ENCODE measurements at regions not wholly inside any gene's neighbourhood (a gene's known extent, or its start where the extent isn't known, plus 50 kb on each side); places are given as distances from the start of the nearest gene placed in this dataset.

DNA sequence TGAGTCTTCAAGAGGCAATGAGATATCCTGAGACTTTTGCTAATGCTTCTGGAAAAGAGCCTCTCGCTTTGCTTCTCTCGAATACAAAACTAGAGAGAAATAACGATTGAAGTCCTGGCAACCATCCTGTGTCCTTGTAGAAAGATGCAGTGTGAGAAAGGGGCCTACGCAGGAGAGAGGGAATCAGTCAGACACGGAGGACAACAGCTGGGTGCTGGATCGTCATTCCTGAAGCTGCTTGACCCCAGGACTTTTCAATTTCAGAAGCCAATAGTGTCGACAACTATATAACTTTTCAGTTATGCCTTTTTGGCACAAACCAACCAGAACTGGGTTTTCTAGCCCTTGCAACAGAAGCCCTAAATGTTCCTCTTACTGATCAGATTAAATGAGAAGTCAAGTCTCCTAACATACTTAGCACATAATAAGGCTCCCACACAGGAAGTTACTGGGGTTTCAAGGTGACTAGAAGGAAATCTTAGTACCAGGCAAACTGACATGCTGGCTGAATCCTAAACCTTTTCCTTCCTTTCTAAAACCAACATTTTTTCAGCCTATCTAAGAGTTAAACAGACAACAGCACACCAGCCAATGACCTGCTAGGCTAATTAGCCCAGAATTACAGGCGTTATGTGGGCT lies 755.6 kb downstream of the MED13L start:
- Histone ChIP-seq H3K9me2 (ENCODE audit: insufficient read depth) (no peaks in the 10 kb centered on the region), H3K27ac (ENCODE audit: low read depth, low read length) (no peak overlapping the region), H3K4me1 (ENCODE audit: control insufficient read depth in 1 of 2, insufficient read depth in 2 of 2, low read length in 2 of 2) (no peaks in the 10 kb centered on the region), H3K79me2 (ENCODE audit: insufficient read depth, low read length) (no peaks in the 10 kb centered on the region), H3K4me2 (ENCODE audit: low read length) (no peak overlapping the region), H3K9ac (ENCODE audit: low read length) (no peak overlapping the region), H3K36me3 (ENCODE audit: control insufficient read depth in 1 of 2, insufficient read depth in 2 of 2, low read length in 2 of 2) (no peaks in the 10 kb centered on the region), H4K20me1 (ENCODE audit: insufficient read depth) (no peaks in the 10 kb centered on the region), H3K27me3 (ENCODE audit: insufficient read depth, low read length) (no peaks in the 10 kb centered on the region), H2AFZ (ENCODE audit: low read depth, low read length, poor library complexity, severe bottlenecking) (no peak overlapping the region), H3K9me3 (ENCODE audit: control insufficient read depth in 1 of 2, insufficient read depth in 1 of 2, low read depth in 1 of 2, low read length in 2 of 2) (no peaks in the 10 kb centered on the region), H3K4me3 (replicated peaks in 1 of 2; ENCODE audit: low read depth in 1 of 2, low read length in 2 of 2) (no peak overlapping the region)
- RAD21 ChIA-PET (ENCODE audit: low non-redundant PET in 1 of 2, low total read pairs in 2 of 2, uncharacterized antibody in 2 of 2, unreplicated experiment in 2 of 2): no interaction called here
- intact Hi-C loops (cut with micrococcal nuclease): no loop called here
- POLR2A ChIA-PET: no interaction called here
- DNase-seq (ENCODE audit: low read depth, low spot score): no peak
- CTCF ChIA-PET: no interaction called here
- ATAC-seq: no peak
- no TSS peak for BruUV-seq (replicated peaks)
- TF ChIP-seq POLR2AphosphoS5 (IDR thresholded peaks at IDR 0.05; ENCODE audit: low read depth, low read length): no peak

- H3K79me2 ChIP-seq (ENCODE audit: insufficient read depth, low read length): no peaks in the 10 kb centered on the region
- no peaks in the 10 kb centered on the region for H3K9me2 ChIP-seq (ENCODE audit: insufficient read depth)
- H3K9me3 ChIP-seq (ENCODE audit: control insufficient read depth in 1 of 2, insufficient read depth in 1 of 2, low read depth in 1 of 2, low read length in 2 of 2): no peaks in the 10 kb centered on the region
- H3K4me3 ChIP-seq (replicated peaks in 1 of 2; ENCODE audit: low read depth in 1 of 2, low read length in 2 of 2): no peak overlapping the region
- no TSS peak for BruUV-seq (replicated peaks)
- TF ChIP-seq EGR1 (IDR thresholded peaks at IDR 0.05; ENCODE audit: low read depth): no peak
- intact Hi-C loops (cut with micrococcal nuclease): no loop called here
- ChIA-PET RAD21 (ENCODE audit: low non-redundant PET in 1 of 2, low total read pairs in 2 of 2, uncharacterized antibody in 2 of 2, unreplicated experiment in 2 of 2) (no interaction called here), CTCF (no interaction called here), POLR2A (no interaction called here)
- DNase-seq (ENCODE audit: low read depth, low spot score) (no peak), ATAC-seq (no peak)
- H4K20me1 ChIP-seq (ENCODE audit: insufficient read depth): no peaks in the 10 kb centered on the region
- H3K4me1 ChIP-seq (ENCODE audit: control insufficient read depth in 1 of 2, insufficient read depth in 2 of 2, low read length in 2 of 2): no peaks in the 10 kb centered on the region
- H2AFZ ChIP-seq (ENCODE audit: low read depth, low read length, poor library complexity, severe bottlenecking): no peak overlapping the region
- no peak overlapping the region for H3K9ac ChIP-seq (ENCODE audit: low read length)
- no peak overlapping the region for H3K4me2 ChIP-seq (ENCODE audit: low read length)
- no peaks in the 10 kb centered on the region for H3K36me3 ChIP-seq (ENCODE audit: control insufficient read depth in 1 of 2, insufficient read depth in 2 of 2, low read length in 2 of 2)
- H3K27me3 ChIP-seq (ENCODE audit: insufficient read depth, low read length): no peaks in the 10 kb centered on the region
- H3K27ac ChIP-seq (ENCODE audit: low read depth, low read length): no peak overlapping the region
Measured at GRCh38 chr12:115519887-115520286, 757.6 kb downstream of the MED13L start.

DNA sequence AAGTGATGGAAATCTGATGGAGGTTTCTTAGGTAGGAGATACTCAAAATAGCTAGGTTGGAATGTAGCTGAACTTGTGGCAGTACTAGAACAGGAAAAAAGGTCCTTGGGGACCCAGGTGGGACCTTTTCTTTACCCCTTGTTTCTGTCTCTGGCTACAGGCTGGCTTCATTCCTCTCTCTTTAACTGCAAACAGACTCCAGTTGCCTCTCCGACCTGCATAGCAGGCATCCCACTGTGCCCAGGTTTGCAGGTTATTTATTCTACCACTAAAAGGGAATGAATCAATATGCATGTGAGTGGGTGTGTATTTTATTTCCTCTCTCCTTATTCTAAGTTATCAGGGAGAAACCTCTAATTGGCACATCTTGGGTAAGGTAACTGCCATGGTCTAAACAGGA lies 758.1 kb downstream of the MED13L start:
- POLR2A ChIA-PET: no interaction called here
- intact Hi-C loops (cut with micrococcal nuclease): no loop called here
- Histone ChIP-seq H3K79me2 (ENCODE audit: insufficient read depth, low read length) (no peaks in the 10 kb centered on the region), H3K4me2 (ENCODE audit: low read length) (no peak overlapping the region), H3K27ac (ENCODE audit: low read depth, low read length) (no peak overlapping the region), H2AFZ (ENCODE audit: low read depth, low read length, poor library complexity, severe bottlenecking) (no peak overlapping the region), H3K9ac (ENCODE audit: low read length) (no peak overlapping the region), H3K4me1 (ENCODE audit: control insufficient read depth in 1 of 2, insufficient read depth in 2 of 2, low read length in 2 of 2) (no peaks in the 10 kb centered on the region), H3K9me3 (ENCODE audit: control insufficient read depth in 1 of 2, insufficient read depth in 1 of 2, low read depth in 1 of 2, low read length in 2 of 2) (no peaks in the 10 kb centered on the region), H3K9me2 (ENCODE audit: insufficient read depth) (no peaks in the 10 kb centered on the region), H3K36me3 (ENCODE audit: control insufficient read depth in 1 of 2, insufficient read depth in 2 of 2, low read length in 2 of 2) (no peaks in the 10 kb centered on the region), H3K4me3 (replicated peaks in 1 of 2; ENCODE audit: low read depth in 1 of 2, low read length in 2 of 2) (no peak overlapping the region), H3K27me3 (ENCODE audit: insufficient read depth, low read length) (no peaks in the 10 kb centered on the region), H4K20me1 (ENCODE audit: insufficient read depth) (no peaks in the 10 kb centered on the region)
- no peak for DNase-seq (ENCODE audit: low read depth, low spot score)
- RAD21 ChIA-PET (ENCODE audit: low non-redundant PET in 1 of 2, low total read pairs in 2 of 2, uncharacterized antibody in 2 of 2, unreplicated experiment in 2 of 2): no interaction called here
- BruUV-seq (replicated peaks): no TSS peak
- CTCF ChIA-PET: no interaction called here
- ATAC-seq: no peak
- no peak for TF ChIP-seq CBX3 (IDR thresholded peaks at IDR 0.05; ENCODE audit: low read depth)
- TF ChIP-seq EZH2 (IDR thresholded peaks at IDR 0.05): no peak
- no peak for TF ChIP-seq EZH2phosphoT487 (IDR thresholded peaks at IDR 0.05; ENCODE audit: borderline replicate concordance)
- TF ChIP-seq SRF (IDR thresholded peaks at IDR 0.05; ENCODE audit: low read depth): no peak
- no peak for TF ChIP-seq POLR2AphosphoS5 (IDR thresholded peaks at IDR 0.05; ENCODE audit: low read depth, low read length)
- no peak for TF ChIP-seq JUND (IDR thresholded peaks at IDR 0.05)
- TF ChIP-seq RAD21 (IDR thresholded peaks at IDR 0.05; ENCODE audit: low read depth): no peak
- TF ChIP-seq TCF7L2 (IDR thresholded peaks at IDR 0.05; ENCODE audit: borderline replicate concordance, extremely low read depth, insufficient read depth, insufficient read length): no peak
- no peak for TF ChIP-seq CEBPB (IDR thresholded peaks at IDR 0.05; ENCODE audit: low read depth)
- TF ChIP-seq EGR1 (IDR thresholded peaks at IDR 0.05; ENCODE audit: low read depth): no peak
- TF ChIP-seq ZFX (IDR thresholded peaks at IDR 0.05): no peak
- TF ChIP-seq YY1 (IDR thresholded peaks at IDR 0.05; ENCODE audit: extremely low read depth, insufficient replicate concordance, low read depth, low read length): no peak
- TF ChIP-seq, protein P1, sequence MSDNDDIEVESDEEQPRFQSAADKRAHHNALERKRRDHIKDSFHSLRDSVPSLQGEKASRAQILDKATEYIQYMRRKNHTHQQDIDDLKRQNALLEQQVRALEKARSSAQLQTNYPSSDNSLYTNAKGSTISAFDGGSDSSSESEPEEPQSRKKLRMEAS (IDR thresholded peaks at IDR 0.05): no peak
- TF ChIP-seq POLR2A (IDR thresholded peaks at IDR 0.05; ENCODE audit: borderline replicate concordance, extremely low read depth, insufficient read depth, insufficient read length): no peak
- TF ChIP-seq ELF1 (IDR thresholded peaks at IDR 0.05; ENCODE audit: borderline replicate concordance, low read depth): no peak
- no peak for TF ChIP-seq ZNF274 (IDR thresholded peaks at IDR 0.05; ENCODE audit: low read depth, low read length)
- TF ChIP-seq FOSL1 (IDR thresholded peaks at IDR 0.05; ENCODE audit: low read depth): no peak
- TF ChIP-seq SP1 (IDR thresholded peaks at IDR 0.05; ENCODE audit: low read depth): no peak

Data from HCT116 (cell line).